Endothelial cell of umbilical vein (primary cell): ENCODE measurements at regions not wholly inside any gene's neighbourhood (a gene's known extent, or its start where the extent isn't known, plus 50 kb on each side); places are given as distances from the start of the nearest gene placed in this dataset.

Experiments used
- BruUV-seq: library from RNA; stranded (reverse); fragments of 400-500 nt; replicated peaks from 2 replicates; lab custom pipeline; 2021; lab: Mats Ljungman, UMichigan
- CTCF ChIA-PET: fragments of 300-600, 350-600 bp; sonication (Branson Sonifier 250); formaldehyde crosslinking; loops from one replicate; lab custom pipeline; 2021; ENCODE audit warnings: antibody characterized with exemption, inconsistent platforms; lab: Charles Lee
- POLR2A ChIA-PET: fragments of 300-600, 350-600 bp; sonication (Branson Sonifier 250); formaldehyde crosslinking; loops from one replicate; lab custom pipeline; 2021; ENCODE audit warnings: antibody characterized with exemption, inconsistent platforms; lab: Charles Lee
- DNase-seq: peaks from one replicate; pipeline ENCODE4 v3.0.0-alpha.2; 2011; ENCODE audit warnings: low read depth, low spot score
- FAIRE-seq: peaks from 2 replicates; lab custom pipeline; 2011; peaks lifted over from hg19 to GRCh38; lab: Jason Lieb, UNC
- H2AFZ ChIP-seq: 2 replicates; pipeline ENCODE4 v1.6.0; 2012; ENCODE audit warnings: low read depth, low read length, control low read depth, inconsistent platforms
- H3K27ac ChIP-seq: 2 replicates; pipeline ENCODE4 v1.5.1; 2011; ENCODE audit warnings: low read depth, mild to moderate bottlenecking, control low read depth, low read length, moderate library complexity; ENCODE audit not compliant: insufficient read depth
- H3K27me3 ChIP-seq, 2 experiments: 2 replicates each; pipeline versions ENCODE4 v1.6.0 to v1.6.1; 2011; ENCODE audit warnings: low read length in 2 of 2, mixed read lengths in 1 of 2; ENCODE audit not compliant: control insufficient read depth in 2 of 2, insufficient read depth in 2 of 2
- H3K36me3 ChIP-seq, 2 experiments: 2 replicates in 1 of 2; 3 replicates in 1 of 2; pipeline ENCODE4 v1.5.1; 2011; ENCODE audit warnings: low read length in 2 of 2, mild to moderate bottlenecking in 1 of 2, moderate library complexity in 1 of 2; ENCODE audit not compliant: control insufficient read depth in 2 of 2, insufficient read depth in 2 of 2; ENCODE audit errors: extremely low read depth in 1 of 2
- H3K4me1 ChIP-seq: 3 replicates; pipeline ENCODE4 v1.5.1; 2011; ENCODE audit warnings: mild to moderate bottlenecking, low read length; ENCODE audit not compliant: control insufficient read depth, insufficient read depth; ENCODE audit errors: extremely low read depth
- H3K4me2 ChIP-seq: 2 replicates; pipeline ENCODE4 v1.6.1; 2011; ENCODE audit warnings: low read length, control low read depth, mixed read lengths; ENCODE audit not compliant: insufficient read depth
- H3K4me3 ChIP-seq, 3 experiments: fragments of 200-600 bp in 1 of 3; sonication (generic), shearing (Covaris generic) in 1 of 3; replicated peaks in 1 of 3; 2 replicates each; pipeline ENCODE4 v1.5.1; 2011 to 2016; ENCODE audit warnings: control low read depth in 3 of 3, low read length in 3 of 3, mild to moderate bottlenecking in 2 of 3, inconsistent platforms in 1 of 3, low read depth in 1 of 3, moderate library complexity in 1 of 3; ENCODE audit not compliant: insufficient read depth in 1 of 3
- H3K79me2 ChIP-seq: 2 replicates; pipeline ENCODE4 v1.6.0; 2012; ENCODE audit warnings: low read length, inconsistent platforms; ENCODE audit not compliant: control insufficient read depth, insufficient read depth
- H3K9ac ChIP-seq: replicated peaks from 2 replicates; pipeline ENCODE3; 2011; ENCODE audit warnings: low read length, control low read depth; ENCODE audit not compliant: insufficient read depth; ENCODE audit errors: extremely low read depth
- H3K9me1 ChIP-seq: replicated peaks from 3 replicates; pipeline ENCODE4 v1.6.0; 2011; ENCODE audit warnings: mild to moderate bottlenecking, low read length; ENCODE audit not compliant: control insufficient read depth, insufficient read depth; ENCODE audit errors: extremely low read depth
- H3K9me3 ChIP-seq: replicated peaks from 2 replicates; pipeline ENCODE4 v1.5.1; 2012; ENCODE audit warnings: low read length, inconsistent platforms; ENCODE audit not compliant: control insufficient read depth, insufficient read depth
- H4K20me1 ChIP-seq: replicated peaks from 2 replicates; pipeline ENCODE3; 2011; ENCODE audit warnings: mild to moderate bottlenecking, low read length; ENCODE audit not compliant: control insufficient read depth, insufficient read depth; ENCODE audit errors: extremely low read depth
- CTCF ChIP-seq, 2 donors: IDR thresholded peaks; 1 replicate in 1 of 2; 2 replicates in 1 of 2; pipeline ENCODE4 v1.5.1; 2011; ENCODE audit warnings: low read length in 2 of 2, mild to moderate bottlenecking in 2 of 2, moderate library complexity in 2 of 2, control low read depth in 1 of 2, inconsistent platforms in 1 of 2, low read depth in 1 of 2; ENCODE audit not compliant: insufficient read depth in 1 of 2; ENCODE audit errors: extremely low read depth in 1 of 2
- EZH2 ChIP-seq: IDR thresholded peaks from 2 replicates; pipeline ENCODE4 v1.6.1; 2012; ENCODE audit warnings: borderline replicate concordance, low read depth, mild to moderate bottlenecking, moderate library complexity, low read length, inconsistent platforms; ENCODE audit not compliant: severe bottlenecking
- FOS ChIP-seq: IDR thresholded peaks from 2 replicates; pipeline ENCODE4 v1.6.1; 2011; ENCODE audit warnings: mild to moderate bottlenecking, low read length, moderate library complexity, borderline replicate concordance; ENCODE audit not compliant: insufficient read depth
- GATA2 ChIP-seq: IDR thresholded peaks from 2 replicates; pipeline ENCODE4 v1.7.0; 2011; ENCODE audit warnings: low read depth, mild to moderate bottlenecking, moderate library complexity, mixed read lengths, low read length; ENCODE audit not compliant: insufficient read length, insufficient read depth
- JUN ChIP-seq: IDR thresholded peaks from 2 replicates; pipeline ENCODE4 v1.6.1; 2011; ENCODE audit warnings: borderline replicate concordance, low read depth; ENCODE audit not compliant: insufficient read length, insufficient read depth
- MAX ChIP-seq: IDR thresholded peaks from 2 replicates; pipeline ENCODE4 v1.6.1; 2011; ENCODE audit not compliant: insufficient read depth, insufficient read length
- MYC ChIP-seq: IDR thresholded peaks from one replicate; pipeline ENCODE4 v1.6.1; 2011; ENCODE audit warnings: mild to moderate bottlenecking, low read depth, low read length
- POLR2A ChIP-seq: IDR thresholded peaks from 2 replicates; pipeline ENCODE4 v1.6.1; 2012; ENCODE audit warnings: low read depth, mild to moderate bottlenecking, control low read depth, low read length
- POLR2AphosphoS5 ChIP-seq: IDR thresholded peaks from 2 replicates; pipeline ENCODE4 v1.6.1; 2012; ENCODE audit warnings: low read depth, mild to moderate bottlenecking, control low read depth, low read length, moderate library complexity; ENCODE audit not compliant: insufficient read depth
- dilution Hi-C: fragments of 300-500 bp; cut with MboI; formaldehyde crosslinking; loops from one replicate; pipeline ENCODE4 v1.15.0; 2019; ENCODE audit warnings: low sequenced_read_pairs; ENCODE audit not compliant: extremely low pct_ligation_motif_present
- intact Hi-C: fragments of 100-400 bp; cut with micrococcal nuclease; formaldehyde crosslinking; loops from one replicate; pipeline ENCODE4 v1.10.0; 2022

- H2AFZ ChIP-seq: no peak overlapping the region
- H3K4me2 ChIP-seq: no peak overlapping the region
- no peak overlapping the region for H3K4me3 ChIP-seq
- H3K4me1 ChIP-seq: no peaks in the 10 kb centered on the region
- no peaks in the 10 kb centered on the region for H3K27me3 ChIP-seq
- no peak for FAIRE-seq
- TF ChIP-seq GATA2 (no peak), EZH2 (no peak), POLR2AphosphoS5 (no peak), MAX (no peak), MYC (no peak), POLR2A (no peak), CTCF (IDR thresholded peaks at IDR 0.05; ENCODE audit: extremely low read depth in 1 of 2, insufficient read depth in 1 of 2, low read depth in 1 of 2, low read length in 2 of 2) (no peak), FOS (no peak), JUN (no peak)
- no TSS peak for BruUV-seq
- H3K9me1 ChIP-seq: no peaks in the 10 kb centered on the region
- intact Hi-C loops (no loop called here), dilution Hi-C loops (no loop called here)
- ChIA-PET CTCF (no interaction called here), POLR2A (no interaction called here)
- H4K20me1 ChIP-seq: no peaks in the 10 kb centered on the region
- H3K9ac ChIP-seq: no peak overlapping the region
- H3K36me3 ChIP-seq: no peaks in the 10 kb centered on the region
- no peaks in the 10 kb centered on the region for H3K79me2 ChIP-seq
- no peak overlapping the region for H3K27ac ChIP-seq
- H3K9me3 ChIP-seq: no peaks in the 10 kb centered on the region
- DNase-seq: no peak
These were observed 527.5 kb downstream of the PRR16 start for GRCh38 chr5:120991569-120991968.
